ENCODE measurements at regions not wholly inside any gene's neighbourhood (a gene's known extent, or its start where the extent isn't known, plus 50 kb on each side); places are given as distances from the start of the nearest gene placed in this dataset.

- no peak overlapping the region for H3K9ac ChIP-seq (ENCODE audit: extremely low read depth, insufficient read length, low read length)
- H4K91ac ChIP-seq (ENCODE audit: insufficient read length, low read depth, low read length), result no peak overlapping the region
- no peak overlapping the region for H4K5ac ChIP-seq (ENCODE audit: insufficient read length, low read depth, low read length)
- no peak for DNase-seq
- no peak overlapping the region for H3K4me2 ChIP-seq (ENCODE audit: insufficient read depth, insufficient read length, low read length)
- Mint-ChIP-seq H3K27me3 (ENCODE audit: low read depth) (no peaks in the 10 kb centered on the region), H3K4me3 (no peak overlapping the region), H3K27ac (no peak overlapping the region), H3K36me3 (ENCODE audit: insufficient read depth in 1 of 3, low read depth in 3 of 3) (no peaks in the 10 kb centered on the region), H3K4me1 (no peaks in the 10 kb centered on the region), H3K9me3 (no peaks in the 10 kb centered on the region)
- H3K4ac ChIP-seq (ENCODE audit: low read depth, low read length), result no peak overlapping the region
- H2BK5ac ChIP-seq (ENCODE audit: insufficient read length, low read length), result no peak overlapping the region
- no peak for TF ChIP-seq CTCF (conservative IDR thresholded peaks at IDR 0.05)
- H3K23ac ChIP-seq (ENCODE audit: insufficient read length, low read depth, low read length), result no peak overlapping the region
- no peak overlapping the region for H3K56ac ChIP-seq (ENCODE audit: insufficient read length, low read depth, low read length)
- no peak overlapping the region for H3K14ac ChIP-seq (ENCODE audit: insufficient read depth, low read length)
- no peaks in the 10 kb centered on the region for H3K79me1 ChIP-seq (ENCODE audit: insufficient read depth, low read depth, low read length, poor library complexity, severe bottlenecking)
- no peaks in the 10 kb centered on the region for H3K9me3 ChIP-seq (ENCODE audit: control insufficient read depth, low read depth, low read length)
- H4K8ac ChIP-seq (replicated peaks; ENCODE audit: insufficient read length, low read depth, low read length), result no peak overlapping the region
- no CpG with 5 or more reads among the region's 3 CpGs for WGBS (ENCODE audit: extremely low coverage, insufficient read length, low lambda C conversion rate)
- no peak overlapping the region for H2BK20ac ChIP-seq (ENCODE audit: low read depth, low read length, poor library complexity, severe bottlenecking)
- no peaks in the 10 kb centered on the region; the same call in 1 of the 2 replicates for H3K4me1 ChIP-seq (ENCODE audit: insufficient read depth, low read length)
- no peak overlapping the region for H3K27ac ChIP-seq (ENCODE audit: insufficient read length, low read depth, low read length)
- H3K79me2 ChIP-seq (ENCODE audit: insufficient read depth, low read length), result no peaks in the 10 kb centered on the region
- no peak overlapping the region for H3T11ph ChIP-seq (ENCODE audit: low read length)
- no peak overlapping the region for H2BK15ac ChIP-seq (ENCODE audit: low read depth, low read length)
- H2AK5ac ChIP-seq (ENCODE audit: insufficient read length, low read length), result no peak overlapping the region
- H2AFZ ChIP-seq (ENCODE audit: low read length), result no peak overlapping the region
- H2BK12ac ChIP-seq (ENCODE audit: insufficient read length, low read depth, low read length), result no peak overlapping the region
- H2BK120ac ChIP-seq (ENCODE audit: low read depth, low read length, poor library complexity, severe bottlenecking), result no peak overlapping the region
- no peak overlapping the region for H3K18ac ChIP-seq (ENCODE audit: insufficient read length, low read depth, low read length)
- H4K20me1 ChIP-seq (ENCODE audit: control insufficient read depth, insufficient read depth, insufficient read length), result no peaks in the 10 kb centered on the region
- no peaks in the 10 kb centered on the region for H3K23me2 ChIP-seq (ENCODE audit: insufficient read length, low read depth, low read length, poor library complexity, severe bottlenecking)
- H3K27me3 ChIP-seq (ENCODE audit: insufficient read depth, low read length), result no peaks in the 10 kb centered on the region; the same call in 1 of the 2 replicates
These were observed 55.1 kb upstream of the SERTAD2 start for GRCh38 chr2:64708829-64709228.

All from H9 (cell line).